ENCODE measurements at regions not wholly inside any gene's neighbourhood (a gene's known extent, or its start where the extent isn't known, plus 50 kb on each side); places are given as distances from the start of the nearest gene placed in this dataset.
"Not testable (repeated sequence)": the region's sequence is repeated elsewhere in the genome, so short reads cannot be mapped to it uniquely, and the experiment has no call there.

DNA sequence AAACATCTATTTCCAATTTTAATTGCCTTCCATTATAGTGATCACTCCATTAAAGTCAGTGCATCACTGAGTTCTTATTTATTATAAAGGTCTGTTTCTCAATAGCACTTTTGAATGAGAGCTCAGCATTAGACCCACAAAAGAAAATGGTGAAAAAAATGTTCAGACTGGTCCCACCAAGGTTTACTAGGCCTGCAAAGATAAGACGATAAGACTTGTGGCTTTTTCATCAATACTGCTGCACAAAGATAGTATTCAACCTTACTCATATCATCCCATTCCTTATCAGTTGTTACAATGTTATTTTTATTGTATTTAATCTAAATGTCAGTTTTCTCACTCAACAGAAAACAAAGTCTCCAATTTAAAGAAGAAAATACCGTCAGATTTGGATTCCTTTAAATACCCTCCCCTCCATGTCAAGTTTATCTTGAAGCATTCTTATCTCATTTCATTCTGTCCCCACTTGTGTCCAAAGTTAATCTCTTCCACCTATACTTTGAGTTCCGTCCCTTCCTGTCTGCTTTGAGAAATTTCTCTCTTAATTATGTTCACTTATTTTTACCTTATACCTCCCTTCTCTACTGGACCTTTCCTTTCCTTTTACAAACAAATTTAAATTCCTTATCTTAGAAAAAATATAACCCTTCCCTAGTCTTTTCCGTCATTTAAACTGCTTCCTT lies 140.0 kb downstream of the GASK1B start:
- Mint-ChIP-seq H3K4me1 (no peaks in the 10 kb centered on the region), H3K27me3 (no peaks in the 10 kb centered on the region), H3K4me3 (no peak overlapping the region), H3K9me3 (ENCODE audit: insufficient read depth) (peaks cover 6% of the 10 kb centered on the region), H3K27ac (no peak overlapping the region)
- no peak overlapping the region for H3K9ac ChIP-seq (ENCODE audit: low read length)
- DNase-seq (no peak), ATAC-seq (ENCODE audit: low read depth) (no peak)
- H3K4me2 ChIP-seq (replicated peaks; ENCODE audit: low read depth, low read length, poor library complexity, severe bottlenecking) = no peak overlapping the region
- H4K20me1 ChIP-seq (ENCODE audit: control insufficient read depth, insufficient read depth, low read length, poor library complexity, severe bottlenecking) = no peaks in the 10 kb centered on the region
- intact Hi-C loops (cut with micrococcal nuclease) = no loop called here
- no peak overlapping the region for H2AFZ ChIP-seq (ENCODE audit: insufficient read depth, low read depth, low read length, poor library complexity, severe bottlenecking)
- no peak overlapping the region for H3K4me3 ChIP-seq (ENCODE audit: control extremely low read depth in 1 of 5, extremely low read depth in 1 of 5, insufficient read depth in 1 of 5, low read depth in 2 of 5, low read length in 4 of 5)
- no peaks in the 10 kb centered on the region for H3K79me2 ChIP-seq (ENCODE audit: control insufficient read depth, insufficient read depth, low read length)
- H3K9me3 ChIP-seq (ENCODE audit: control extremely low read depth in 1 of 3, control insufficient read depth in 2 of 3, insufficient read depth in 1 of 3, low read length in 2 of 3) = peaks cover 0 to 11% (median 2%) of the 10 kb centered on the region in 3 donors
- 68% methylated on average over 3 of the region's 4 CpGs for WGBS (ENCODE audit: insufficient coverage)
- POLR2A ChIA-PET = no interaction called here
- CTCF ChIA-PET = no interaction called here
- no peaks in the 10 kb centered on the region for H3K36me3 ChIP-seq (replicated peaks in 1 of 2; ENCODE audit: control extremely low read depth in 1 of 2, control insufficient read depth in 1 of 2, extremely low read depth in 1 of 2, insufficient read depth in 2 of 2, low read length in 1 of 2)
- H3K27me3 ChIP-seq (replicated peaks in 1 of 4; ENCODE audit: control extremely low read depth in 1 of 4, control insufficient read depth in 3 of 4, insufficient read depth in 4 of 4, low read length in 3 of 4) = no peaks in the 10 kb centered on the region
- no peak overlapping the region for H3K27ac ChIP-seq (ENCODE audit: low read length in 2 of 2)
- TF ChIP-seq, protein P1, sequence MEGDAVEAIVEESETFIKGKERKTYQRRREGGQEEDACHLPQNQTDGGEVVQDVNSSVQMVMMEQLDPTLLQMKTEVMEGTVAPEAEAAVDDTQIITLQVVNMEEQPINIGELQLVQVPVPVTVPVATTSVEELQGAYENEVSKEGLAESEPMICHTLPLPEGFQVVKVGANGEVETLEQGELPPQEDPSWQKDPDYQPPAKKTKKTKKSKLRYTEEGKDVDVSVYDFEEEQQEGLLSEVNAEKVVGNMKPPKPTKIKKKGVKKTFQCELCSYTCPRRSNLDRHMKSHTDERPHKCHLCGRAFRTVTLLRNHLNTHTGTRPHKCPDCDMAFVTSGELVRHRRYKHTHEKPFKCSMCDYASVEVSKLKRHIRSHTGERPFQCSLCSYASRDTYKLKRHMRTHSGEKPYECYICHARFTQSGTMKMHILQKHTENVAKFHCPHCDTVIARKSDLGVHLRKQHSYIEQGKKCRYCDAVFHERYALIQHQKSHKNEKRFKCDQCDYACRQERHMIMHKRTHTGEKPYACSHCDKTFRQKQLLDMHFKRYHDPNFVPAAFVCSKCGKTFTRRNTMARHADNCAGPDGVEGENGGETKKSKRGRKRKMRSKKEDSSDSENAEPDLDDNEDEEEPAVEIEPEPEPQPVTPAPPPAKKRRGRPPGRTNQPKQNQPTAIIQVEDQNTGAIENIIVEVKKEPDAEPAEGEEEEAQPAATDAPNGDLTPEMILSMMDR (IDR thresholded peaks at IDR 0.05) = no peak
- no peak for TF ChIP-seq EZH2 (IDR thresholded peaks at IDR 0.05; ENCODE audit: borderline replicate concordance, insufficient read depth, low read depth, low read length, poor library complexity, severe bottlenecking)
- no peaks in the 10 kb centered on the region for H3K4me1 ChIP-seq (ENCODE audit: control insufficient read depth in 2 of 2, insufficient read depth in 2 of 2, low read length in 2 of 2)

GRCh38 chr4:158028381-158028780 lies 144.4 kb downstream of the GASK1B start:
- CTCF ChIA-PET, POLR2A ChIA-PET: not testable (repeated sequence)

More at GRCh38 chr4:158028381-158028780, 144.4 kb downstream of the GASK1B start:
- H3K27me3 ChIP-seq (replicated peaks in 1 of 4; ENCODE audit: control extremely low read depth in 1 of 4, control insufficient read depth in 3 of 4, insufficient read depth in 4 of 4, low read length in 3 of 4); H3K9me3 Mint-ChIP-seq (ENCODE audit: insufficient read depth); H4K20me1 ChIP-seq (ENCODE audit: control insufficient read depth, insufficient read depth, low read length, poor library complexity, severe bottlenecking); H3K79me2 ChIP-seq (ENCODE audit: control insufficient read depth, insufficient read depth, low read length); DNase-seq; H3K27me3 Mint-ChIP-seq; ATAC-seq (ENCODE audit: low read depth); H3K4me1 ChIP-seq (ENCODE audit: control insufficient read depth in 2 of 2, insufficient read depth in 2 of 2, low read length in 2 of 2); H3K36me3 ChIP-seq (replicated peaks in 1 of 2; ENCODE audit: control extremely low read depth in 1 of 2, control insufficient read depth in 1 of 2, extremely low read depth in 1 of 2, insufficient read depth in 2 of 2, low read length in 1 of 2); H3K4me1 Mint-ChIP-seq; H3K27ac ChIP-seq (ENCODE audit: low read length in 2 of 2); H3K4me3 Mint-ChIP-seq; intact Hi-C loops (cut with micrococcal nuclease); H3K9ac ChIP-seq (ENCODE audit: low read length); H3K4me3 ChIP-seq (ENCODE audit: control extremely low read depth in 1 of 5, extremely low read depth in 1 of 5, insufficient read depth in 1 of 5, low read depth in 2 of 5, low read length in 4 of 5); H3K4me2 ChIP-seq (replicated peaks; ENCODE audit: low read depth, low read length, poor library complexity, severe bottlenecking); H2AFZ ChIP-seq (ENCODE audit: insufficient read depth, low read depth, low read length, poor library complexity, severe bottlenecking); H3K27ac Mint-ChIP-seq: not testable (repeated sequence)
- peaks cover 0 to 20% (median 4%) of the 10 kb centered on the region in 3 donors for H3K9me3 ChIP-seq (ENCODE audit: control extremely low read depth in 1 of 3, control insufficient read depth in 2 of 3, insufficient read depth in 1 of 3, low read length in 2 of 3)

Data from B cell (primary cell).